Liver (tissue), 3 donors: ENCODE measurements at regions not wholly inside any gene's neighbourhood (a gene's known extent, or its start where the extent isn't known, plus 50 kb on each side); places are given as distances from the start of the nearest gene placed in this dataset.

ENCODE experiments used
- ATF3 ChIP-seq: IDR thresholded peaks from 2 replicates; pipeline ENCODE4 v1.6.1; 2016; ENCODE audit warnings: antibody characterized with exemption
- EGR1 ChIP-seq, 2 donors: IDR thresholded peaks; 2 replicates each; pipeline ENCODE4 v1.6.1; 2016 to 2018; ENCODE audit warnings: antibody characterized with exemption in 2 of 2, low read depth in 2 of 2
- FOXA2 ChIP-seq: IDR thresholded peaks from 2 replicates; pipeline ENCODE4 v1.6.1; 2016; ENCODE audit warnings: antibody characterized with exemption
- GABPA ChIP-seq, 2 donors: IDR thresholded peaks in 1 of 2; conservative IDR thresholded peaks in 1 of 2; 2 replicates each; pipeline ENCODE4 v1.6.1; 2016; ENCODE audit warnings: antibody characterized with exemption in 2 of 2, mild to moderate bottlenecking in 1 of 2, moderate library complexity in 1 of 2
- HNF4A ChIP-seq, 2 donors: conservative IDR thresholded peaks; 2 replicates each; pipeline ENCODE4 v1.6.1; 2016; ENCODE audit warnings: antibody characterized with exemption in 2 of 2, mild to moderate bottlenecking in 2 of 2
- JUND ChIP-seq, 2 donors: IDR thresholded peaks; 2 replicates each; pipeline ENCODE4 v1.6.1; 2016; ENCODE audit warnings: antibody characterized with exemption in 2 of 2
- RAD21 ChIP-seq, 2 donors: IDR thresholded peaks; 2 replicates each; pipeline ENCODE4 v1.6.1; 2016; ENCODE audit warnings: antibody characterized with exemption in 2 of 2, mild to moderate bottlenecking in 2 of 2
- RXRA ChIP-seq, 2 donors: IDR thresholded peaks; 2 replicates each; pipeline ENCODE4 v1.6.1; 2017 to 2018; ENCODE audit warnings: antibody characterized with exemption in 2 of 2, mild to moderate bottlenecking in 1 of 2
- SP1 ChIP-seq: IDR thresholded peaks from 2 replicates; pipeline ENCODE4 v1.6.1; 2018; ENCODE audit warnings: antibody characterized with exemption, mild to moderate bottlenecking
- TAF1 ChIP-seq: conservative IDR thresholded peaks from 2 replicates; pipeline ENCODE4 v1.6.1; 2016; ENCODE audit warnings: antibody characterized with exemption, mild to moderate bottlenecking
- YY1 ChIP-seq: IDR thresholded peaks from 2 replicates; pipeline ENCODE4 v1.6.1; 2016; ENCODE audit warnings: antibody characterized with exemption, mild to moderate bottlenecking
- TF ChIP-seq, protein P1 (sequence below): fragments of 150-350 bp; IDR thresholded peaks from 2 replicates; pipeline ENCODE4 v1.5.1; 2017; ENCODE audit warnings: improper control_type of control experiment, low read depth, low read length; ENCODE audit not compliant: missing input control
- TF ChIP-seq, protein P2 (sequence below): IDR thresholded peaks from 2 replicates; pipeline ENCODE4 v1.6.1; 2016; ENCODE audit warnings: antibody characterized with exemption
- TF ChIP-seq, protein P3 (sequence below): IDR thresholded peaks from 2 replicates; pipeline ENCODE4 v1.6.1; 2016; ENCODE audit warnings: antibody characterized with exemption, mild to moderate bottlenecking
- donor health status: healthy.
- donor health status: healthy.

DNA sequence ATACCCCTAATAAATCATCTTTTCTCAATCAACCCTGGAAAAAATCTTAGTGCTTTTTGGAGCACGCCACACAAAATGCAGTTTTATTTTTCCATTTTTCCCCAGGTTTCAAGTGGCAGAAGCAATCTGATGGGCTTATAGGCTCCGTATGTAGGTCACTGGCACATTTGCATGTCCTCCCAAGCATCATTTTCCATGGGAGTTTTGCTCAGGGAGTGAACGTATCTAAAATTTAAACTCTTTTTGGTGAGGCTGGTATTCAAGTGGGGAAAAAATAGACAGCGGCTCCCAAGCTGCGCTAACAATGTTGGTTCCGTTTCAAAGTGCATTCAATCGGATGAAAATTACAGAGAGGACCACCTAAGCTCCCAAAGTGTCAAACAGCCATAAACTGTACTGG, 233.4 kb downstream of the MEX3B start:
- TF ChIP-seq, protein P1, sequence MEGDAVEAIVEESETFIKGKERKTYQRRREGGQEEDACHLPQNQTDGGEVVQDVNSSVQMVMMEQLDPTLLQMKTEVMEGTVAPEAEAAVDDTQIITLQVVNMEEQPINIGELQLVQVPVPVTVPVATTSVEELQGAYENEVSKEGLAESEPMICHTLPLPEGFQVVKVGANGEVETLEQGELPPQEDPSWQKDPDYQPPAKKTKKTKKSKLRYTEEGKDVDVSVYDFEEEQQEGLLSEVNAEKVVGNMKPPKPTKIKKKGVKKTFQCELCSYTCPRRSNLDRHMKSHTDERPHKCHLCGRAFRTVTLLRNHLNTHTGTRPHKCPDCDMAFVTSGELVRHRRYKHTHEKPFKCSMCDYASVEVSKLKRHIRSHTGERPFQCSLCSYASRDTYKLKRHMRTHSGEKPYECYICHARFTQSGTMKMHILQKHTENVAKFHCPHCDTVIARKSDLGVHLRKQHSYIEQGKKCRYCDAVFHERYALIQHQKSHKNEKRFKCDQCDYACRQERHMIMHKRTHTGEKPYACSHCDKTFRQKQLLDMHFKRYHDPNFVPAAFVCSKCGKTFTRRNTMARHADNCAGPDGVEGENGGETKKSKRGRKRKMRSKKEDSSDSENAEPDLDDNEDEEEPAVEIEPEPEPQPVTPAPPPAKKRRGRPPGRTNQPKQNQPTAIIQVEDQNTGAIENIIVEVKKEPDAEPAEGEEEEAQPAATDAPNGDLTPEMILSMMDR = no peak
- TF ChIP-seq, protein P2, sequence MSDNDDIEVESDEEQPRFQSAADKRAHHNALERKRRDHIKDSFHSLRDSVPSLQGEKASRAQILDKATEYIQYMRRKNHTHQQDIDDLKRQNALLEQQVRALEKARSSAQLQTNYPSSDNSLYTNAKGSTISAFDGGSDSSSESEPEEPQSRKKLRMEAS = no peak
- no peak for TF ChIP-seq RAD21 (IDR thresholded peaks at IDR 0.05)
- no peak for TF ChIP-seq GABPA (IDR thresholded peaks at IDR 0.05 in 1 of 2, conservative IDR thresholded peaks at IDR 0.05 in 1 of 2)
- TF ChIP-seq, protein P3, sequence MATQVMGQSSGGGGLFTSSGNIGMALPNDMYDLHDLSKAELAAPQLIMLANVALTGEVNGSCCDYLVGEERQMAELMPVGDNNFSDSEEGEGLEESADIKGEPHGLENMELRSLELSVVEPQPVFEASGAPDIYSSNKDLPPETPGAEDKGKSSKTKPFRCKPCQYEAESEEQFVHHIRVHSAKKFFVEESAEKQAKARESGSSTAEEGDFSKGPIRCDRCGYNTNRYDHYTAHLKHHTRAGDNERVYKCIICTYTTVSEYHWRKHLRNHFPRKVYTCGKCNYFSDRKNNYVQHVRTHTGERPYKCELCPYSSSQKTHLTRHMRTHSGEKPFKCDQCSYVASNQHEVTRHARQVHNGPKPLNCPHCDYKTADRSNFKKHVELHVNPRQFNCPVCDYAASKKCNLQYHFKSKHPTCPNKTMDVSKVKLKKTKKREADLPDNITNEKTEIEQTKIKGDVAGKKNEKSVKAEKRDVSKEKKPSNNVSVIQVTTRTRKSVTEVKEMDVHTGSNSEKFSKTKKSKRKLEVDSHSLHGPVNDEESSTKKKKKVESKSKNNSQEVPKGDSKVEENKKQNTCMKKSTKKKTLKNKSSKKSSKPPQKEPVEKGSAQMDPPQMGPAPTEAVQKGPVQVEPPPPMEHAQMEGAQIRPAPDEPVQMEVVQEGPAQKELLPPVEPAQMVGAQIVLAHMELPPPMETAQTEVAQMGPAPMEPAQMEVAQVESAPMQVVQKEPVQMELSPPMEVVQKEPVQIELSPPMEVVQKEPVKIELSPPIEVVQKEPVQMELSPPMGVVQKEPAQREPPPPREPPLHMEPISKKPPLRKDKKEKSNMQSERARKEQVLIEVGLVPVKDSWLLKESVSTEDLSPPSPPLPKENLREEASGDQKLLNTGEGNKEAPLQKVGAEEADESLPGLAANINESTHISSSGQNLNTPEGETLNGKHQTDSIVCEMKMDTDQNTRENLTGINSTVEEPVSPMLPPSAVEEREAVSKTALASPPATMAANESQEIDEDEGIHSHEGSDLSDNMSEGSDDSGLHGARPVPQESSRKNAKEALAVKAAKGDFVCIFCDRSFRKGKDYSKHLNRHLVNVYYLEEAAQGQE = no peak
- no peak for TF ChIP-seq SP1
- no peak for TF ChIP-seq YY1
- TF ChIP-seq FOXA2 = no peak
- TF ChIP-seq JUND (IDR thresholded peaks at IDR 0.05) = no peak
- TF ChIP-seq TAF1 = no peak
- TF ChIP-seq ATF3 = no peak
- no peak for TF ChIP-seq EGR1 (IDR thresholded peaks at IDR 0.05; ENCODE audit: low read depth in 2 of 2)
- no peak for TF ChIP-seq HNF4A (conservative IDR thresholded peaks at IDR 0.05)
- no peak for TF ChIP-seq RXRA (IDR thresholded peaks at IDR 0.05)
